HG02885 (cell line): ENCODE measurements at regions not wholly inside any gene's neighbourhood (a gene's known extent, or its start where the extent isn't known, plus 50 kb on each side); places are given as distances from the start of the nearest gene placed in this dataset.
"Not testable (repeated sequence)": the region's sequence is repeated elsewhere in the genome, so short reads cannot be mapped to it uniquely, and the experiment has no call there.

Experiments
- ATAC-seq: cut with Tn5 transposase; IDR thresholded peaks from one replicate; pipeline ENCODE4 v1.9.1; 2021; ENCODE audit warnings: mild to moderate bottlenecking; ENCODE audit not compliant: unreplicated experiment, poor library complexity

GRCh38 chr2:53173091-53173490, 594.5 kb upstream of the CHAC2 start:
- no peak for ATAC-seq

- no peak for ATAC-seq
These were observed 597.1 kb upstream of the CHAC2 start for GRCh38 chr2:53170466-53170865.

- ATAC-seq: no peak
These were observed 600.4 kb upstream of the CHAC2 start for GRCh38 chr2:53167227-53167626.

GRCh38 chr2:53150146-53150545, 617.5 kb upstream of the CHAC2 start:
- no peak for ATAC-seq

GRCh38 chr2:53148221-53148620, 619.4 kb upstream of the CHAC2 start:
- no peak for ATAC-seq

DNA sequence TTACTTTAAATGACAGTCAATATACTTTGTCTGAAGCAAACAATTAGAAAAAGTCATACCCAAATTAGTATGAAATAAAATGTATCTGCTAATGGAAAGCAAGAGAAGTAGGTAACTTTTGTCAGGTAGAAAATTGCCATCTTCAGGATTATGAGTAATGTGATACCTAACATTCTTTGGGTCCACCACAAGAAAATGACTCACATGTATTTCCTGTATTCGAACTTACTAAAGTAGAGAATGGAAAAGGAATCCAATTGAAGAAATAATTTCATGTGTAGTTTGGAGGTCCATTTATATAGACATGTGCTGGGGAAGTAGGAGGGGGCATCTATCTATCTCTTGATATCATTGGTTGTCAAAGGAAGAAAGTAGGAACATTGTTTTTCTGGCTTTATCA, 636.2 kb upstream of the CHAC2 start:
- no peak for ATAC-seq

GRCh38 chr2:53130441-53130943, 637.1 kb upstream of the CHAC2 start:
- ATAC-seq: no peak

GRCh38 chr2:53129851-53130250, 637.8 kb upstream of the CHAC2 start:
- no peak for ATAC-seq

- ATAC-seq: no peak
These were observed 640.4 kb upstream of the CHAC2 start for GRCh38 chr2:53127061-53127650.

DNA sequence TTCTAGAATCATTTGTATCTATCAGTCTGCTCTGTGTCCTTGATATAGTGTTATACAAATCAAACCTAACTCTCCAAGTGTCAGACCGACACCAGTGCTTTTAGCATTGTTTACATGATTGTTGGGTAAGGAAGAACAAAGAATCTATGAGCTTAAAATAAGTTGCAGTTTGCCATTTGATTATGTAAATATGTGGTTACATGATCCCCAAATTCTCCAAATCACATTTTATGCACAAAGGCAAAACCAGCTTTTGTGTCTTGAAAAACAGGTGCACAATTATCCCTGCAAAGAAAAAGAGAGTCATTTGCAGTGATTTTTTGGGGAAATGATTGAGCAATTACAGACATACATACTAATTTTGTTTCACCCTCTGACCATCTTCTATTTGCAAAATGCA, 652.6 kb upstream of the CHAC2 start:
- ATAC-seq: no peak

- no peak for ATAC-seq
These were observed 653.0 kb upstream of the CHAC2 start for GRCh38 chr2:53114582-53114981.

DNA sequence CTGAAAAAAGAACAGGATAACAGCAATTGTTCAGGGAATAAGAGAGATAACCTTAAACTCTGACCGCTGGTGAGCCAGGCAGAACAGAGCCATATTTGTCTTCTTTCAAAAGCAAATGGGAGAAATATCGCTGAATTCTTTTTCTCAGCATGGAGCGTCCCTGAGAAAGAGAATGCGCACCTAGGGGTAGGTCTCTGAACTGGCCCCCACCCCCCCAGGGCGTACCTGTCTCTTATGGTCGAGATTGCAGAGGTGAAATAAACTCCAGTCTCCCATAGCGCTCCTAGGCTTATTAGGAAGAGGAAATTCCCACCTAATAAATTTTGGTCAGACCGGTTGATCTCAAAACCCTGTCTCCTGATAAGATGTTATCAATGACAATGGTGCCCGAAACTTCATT, 655.2 kb upstream of the CHAC2 start:
- not testable (repeated sequence) for ATAC-seq

GRCh38 chr2:53111406-53111805, 656.2 kb upstream of the CHAC2 start:
- ATAC-seq: no peak

- no peak for ATAC-seq
These were observed 656.6 kb upstream of the CHAC2 start for GRCh38 chr2:53111004-53111403.

GRCh38 chr2:53108246-53108645, 659.4 kb upstream of the CHAC2 start:
- no peak for ATAC-seq

- ATAC-seq: no peak
These were observed 663.3 kb upstream of the CHAC2 start for GRCh38 chr2:53104263-53104662.

GRCh38 chr2:53103679-53104078, 663.9 kb upstream of the CHAC2 start:
- ATAC-seq: no peak

- ATAC-seq: no peak
These were observed 668.9 kb upstream of the CHAC2 start for GRCh38 chr2:53098696-53099078.

DNA sequence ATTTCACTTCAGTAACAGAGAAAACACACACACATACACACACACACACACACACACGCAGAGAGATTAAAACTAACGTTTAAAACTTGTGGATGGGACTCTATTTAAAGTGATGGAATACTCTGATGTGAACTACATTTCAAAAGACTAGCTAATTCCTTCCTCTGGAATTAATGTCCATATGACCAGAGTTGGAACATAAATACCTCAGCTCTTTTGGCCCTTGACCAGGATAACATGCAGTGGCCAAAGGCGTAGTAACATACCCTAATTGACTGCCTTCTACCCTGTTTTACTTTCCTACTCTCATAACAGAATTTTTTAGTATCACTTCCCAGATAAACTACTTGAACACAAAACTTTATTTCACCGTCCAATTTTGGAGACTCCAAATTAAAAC, 671.3 kb upstream of the CHAC2 start:
- no peak for ATAC-seq

DNA sequence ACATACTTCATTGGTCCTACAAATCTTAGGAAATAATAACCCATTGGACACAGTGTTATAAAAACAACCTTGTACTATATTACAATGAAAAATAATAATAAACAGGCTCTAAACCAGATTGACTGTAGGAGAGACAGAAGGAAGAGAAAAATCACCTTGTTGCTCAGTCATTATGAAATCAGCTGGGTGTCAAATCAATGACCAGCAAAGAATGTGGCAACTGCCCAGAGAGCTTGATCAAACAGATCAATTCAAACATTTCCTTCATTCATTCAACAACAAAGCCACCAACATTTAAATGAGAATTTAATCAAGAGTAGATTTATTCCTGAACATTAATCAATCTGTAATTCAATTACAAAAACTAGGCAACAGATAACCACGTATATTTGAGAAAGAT, 671.9 kb upstream of the CHAC2 start:
- ATAC-seq: no peak

DNA sequence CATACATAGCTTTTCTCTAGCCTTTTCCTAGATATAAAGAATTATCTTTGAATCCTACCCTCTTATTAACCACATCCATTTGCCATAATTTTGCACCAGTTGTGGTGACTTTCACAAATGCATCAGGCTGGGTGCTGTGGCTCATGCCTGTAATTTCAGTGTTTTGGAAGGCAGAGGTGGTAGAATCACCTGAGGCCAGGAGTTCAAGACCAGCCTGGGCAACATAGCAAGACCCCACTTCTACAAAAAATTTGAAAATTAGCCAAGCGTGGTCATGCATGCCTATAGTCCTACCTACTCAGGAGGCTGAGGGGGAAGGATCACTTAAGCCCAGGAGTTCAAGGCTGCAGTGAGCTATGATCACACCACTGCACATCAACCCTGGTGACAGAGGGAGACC, 672.4 kb upstream of the CHAC2 start:
- ATAC-seq: no peak

DNA sequence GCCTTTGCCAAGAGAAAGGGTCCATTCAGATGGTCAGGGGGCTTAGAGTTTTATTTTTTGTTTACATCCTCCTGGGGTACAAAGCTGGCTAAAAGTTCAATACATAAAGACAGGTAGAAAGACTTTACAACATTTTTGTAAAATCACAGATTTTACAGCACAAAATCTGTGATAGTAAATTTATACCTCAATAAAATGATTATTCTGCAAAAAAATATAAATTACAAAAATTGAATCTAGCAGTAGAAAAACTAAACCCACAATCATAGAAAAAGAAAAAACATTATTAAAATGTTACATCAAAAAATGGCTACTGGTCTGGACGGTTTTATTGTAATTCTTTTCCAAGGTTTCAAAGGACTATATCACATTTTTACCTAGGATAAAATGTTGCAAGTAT, 674.2 kb upstream of the CHAC2 start:
- no peak for ATAC-seq

- no peak for ATAC-seq
These were observed 676.4 kb upstream of the CHAC2 start for GRCh38 chr2:53091183-53091582.
